HL-60 (cell line): ENCODE measurements at regions not wholly inside any gene's neighbourhood (a gene's known extent, or its start where the extent isn't known, plus 50 kb on each side); places are given as distances from the start of the nearest gene placed in this dataset.

Experiments
- POLR2AphosphoS5 ChIP-seq: IDR thresholded peaks from 2 replicates; pipeline ENCODE4 v1.6.1; 2012; ENCODE audit warnings: low read depth
- REST ChIP-seq: IDR thresholded peaks from 2 replicates; pipeline ENCODE4 v1.6.1; 2012; ENCODE audit warnings: low read depth; ENCODE audit not compliant: insufficient replicate concordance
- TF ChIP-seq, protein P1 (sequence below): IDR thresholded peaks from one replicate; pipeline ENCODE4 v1.5.1; 2011; ENCODE audit warnings: low read length, control low read depth, inconsistent platforms; ENCODE audit not compliant: insufficient read depth

DNA sequence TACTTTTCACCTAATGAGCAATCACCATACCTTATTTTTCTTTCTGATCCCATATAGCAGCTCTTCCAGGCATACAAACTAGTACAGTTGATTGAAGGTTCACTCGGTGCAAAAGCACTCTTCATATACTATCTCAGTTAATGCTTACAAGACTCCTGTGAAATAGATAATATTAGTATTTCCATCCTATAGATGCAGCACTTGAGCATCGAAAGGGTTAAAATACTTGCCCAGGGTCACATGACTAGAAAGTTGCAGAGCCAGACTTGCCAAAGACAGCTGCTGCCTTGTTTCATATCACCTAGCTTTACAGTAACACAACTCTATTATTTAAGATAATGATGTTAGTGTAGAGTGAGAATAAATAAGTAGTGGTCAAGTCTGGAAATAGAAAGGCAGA lies 466.0 kb upstream of the TNP1 start:
- TF ChIP-seq, protein P1, sequence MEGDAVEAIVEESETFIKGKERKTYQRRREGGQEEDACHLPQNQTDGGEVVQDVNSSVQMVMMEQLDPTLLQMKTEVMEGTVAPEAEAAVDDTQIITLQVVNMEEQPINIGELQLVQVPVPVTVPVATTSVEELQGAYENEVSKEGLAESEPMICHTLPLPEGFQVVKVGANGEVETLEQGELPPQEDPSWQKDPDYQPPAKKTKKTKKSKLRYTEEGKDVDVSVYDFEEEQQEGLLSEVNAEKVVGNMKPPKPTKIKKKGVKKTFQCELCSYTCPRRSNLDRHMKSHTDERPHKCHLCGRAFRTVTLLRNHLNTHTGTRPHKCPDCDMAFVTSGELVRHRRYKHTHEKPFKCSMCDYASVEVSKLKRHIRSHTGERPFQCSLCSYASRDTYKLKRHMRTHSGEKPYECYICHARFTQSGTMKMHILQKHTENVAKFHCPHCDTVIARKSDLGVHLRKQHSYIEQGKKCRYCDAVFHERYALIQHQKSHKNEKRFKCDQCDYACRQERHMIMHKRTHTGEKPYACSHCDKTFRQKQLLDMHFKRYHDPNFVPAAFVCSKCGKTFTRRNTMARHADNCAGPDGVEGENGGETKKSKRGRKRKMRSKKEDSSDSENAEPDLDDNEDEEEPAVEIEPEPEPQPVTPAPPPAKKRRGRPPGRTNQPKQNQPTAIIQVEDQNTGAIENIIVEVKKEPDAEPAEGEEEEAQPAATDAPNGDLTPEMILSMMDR, result no peak
- no peak for TF ChIP-seq REST
- no peak for TF ChIP-seq POLR2AphosphoS5
